ENCODE measurements at regions not wholly inside any gene's neighbourhood (a gene's known extent, or its start where the extent isn't known, plus 50 kb on each side); places are given as distances from the start of the nearest gene placed in this dataset.
"Not testable (repeated sequence)": the region's sequence is repeated elsewhere in the genome, so short reads cannot be mapped to it uniquely, and the experiment has no call there.

GRCh38 chr4:74543231-74543781 lies 98.4 kb downstream of the AREG start:
- H3K27ac ChIP-seq: peak overlapping the region; percentile 94
- DNase-seq (ENCODE audit: low read depth, low spot score): no peak

- peak overlapping the region; percentile 94 for H3K27ac ChIP-seq
- DNase-seq (ENCODE audit: low read depth, low spot score): no peak
Observed at GRCh38 chr4:74543983-74544382, 99.0 kb downstream of the AREG start.

- DNase-seq (ENCODE audit: low read depth, low spot score): no peak
- H3K27ac ChIP-seq: peak overlapping the region; percentile 94
Observed at GRCh38 chr4:74544655-74545361, 99.9 kb downstream of the AREG start.

GRCh38 chr4:74545448-74545847 lies 100.5 kb downstream of the AREG start:
- peak overlapping the region; percentile 94 for H3K27ac ChIP-seq
- DNase-seq (ENCODE audit: low read depth, low spot score): no peak

- DNase-seq (ENCODE audit: low read depth, low spot score): peak; percentile 64
- peak overlapping the region; percentile 94 for H3K27ac ChIP-seq
Observed at GRCh38 chr4:74546057-74546456, 101.1 kb downstream of the AREG start.

GRCh38 chr4:74547042-74547441 lies 102.1 kb downstream of the AREG start:
- no peak for DNase-seq (ENCODE audit: low read depth, low spot score)

GRCh38 chr4:74548561-74548960 lies 103.6 kb downstream of the AREG start:
- H3K27ac ChIP-seq: no peak overlapping the region
- DNase-seq (ENCODE audit: low read depth, low spot score): no peak

More at GRCh38 chr4:74547042-74547441, 102.1 kb downstream of the AREG start:
- peak overlapping the region; percentile 94 for H3K27ac ChIP-seq

GRCh38 chr4:74549936-74550335 lies 105.0 kb downstream of the AREG start:
- no peak for DNase-seq (ENCODE audit: low read depth, low spot score)

GRCh38 chr4:74555231-74555630 lies 110.3 kb downstream of the AREG start:
- no peak for DNase-seq (ENCODE audit: low read depth, low spot score)
- no peak overlapping the region for H3K27ac ChIP-seq

More at GRCh38 chr4:74549936-74550335, 105.0 kb downstream of the AREG start:
- H3K27ac ChIP-seq: peak overlapping the region; percentile 1

GRCh38 chr4:74555843-74556242 lies 110.9 kb downstream of the AREG start:
- DNase-seq (ENCODE audit: low read depth, low spot score): no peak
- no peak overlapping the region for H3K27ac ChIP-seq

- DNase-seq (ENCODE audit: low read depth, low spot score): no peak
- H3K27ac ChIP-seq: no peak overlapping the region
Observed at GRCh38 chr4:74559853-74560252, 114.9 kb downstream of the AREG start.

GRCh38 chr4:74567981-74568380 lies 123.0 kb downstream of the AREG start:
- DNase-seq (ENCODE audit: low read depth, low spot score): no peak
- H3K27ac ChIP-seq: no peak overlapping the region

GRCh38 chr4:74570095-74570494 lies 125.2 kb downstream of the AREG start:
- H3K27ac ChIP-seq: no peak overlapping the region
- no peak for DNase-seq (ENCODE audit: low read depth, low spot score)

- H3K27ac ChIP-seq: no peak overlapping the region
- DNase-seq (ENCODE audit: low read depth, low spot score): no peak
Observed at GRCh38 chr4:74578329-74578728, 133.4 kb downstream of the AREG start.

GRCh38 chr4:74578865-74579264 lies 133.9 kb downstream of the AREG start:
- not testable (repeated sequence) for H3K27ac ChIP-seq; DNase-seq (ENCODE audit: low read depth, low spot score)

- peak overlapping the region; percentile 41 for H3K27ac ChIP-seq
- DNase-seq (ENCODE audit: low read depth, low spot score): no peak
Observed at GRCh38 chr4:74583089-74583700, 138.3 kb downstream of the AREG start.

- H3K27ac ChIP-seq: peak overlapping the region; percentile 41
- no peak for DNase-seq (ENCODE audit: low read depth, low spot score)
Observed at GRCh38 chr4:74583757-74584156, 138.8 kb downstream of the AREG start.

GRCh38 chr4:74588350-74588749 lies 143.4 kb downstream of the AREG start:
- no peak for DNase-seq (ENCODE audit: low read depth, low spot score)
- no peak overlapping the region for H3K27ac ChIP-seq

GRCh38 chr4:74590476-74590875 lies 145.5 kb downstream of the AREG start:
- H3K27ac ChIP-seq: no peak overlapping the region
- no peak for DNase-seq (ENCODE audit: low read depth, low spot score)

- no peak overlapping the region for H3K27ac ChIP-seq
- DNase-seq (ENCODE audit: low read depth, low spot score): no peak
Observed at GRCh38 chr4:74598611-74599325, 153.8 kb downstream of the AREG start.

GRCh38 chr4:74603186-74603585 lies 158.2 kb downstream of the AREG start:
- DNase-seq (ENCODE audit: low read depth, low spot score): no peak
- H3K27ac ChIP-seq: no peak overlapping the region
